H1 (cell line): ENCODE measurements at regions not wholly inside any gene's neighbourhood (a gene's known extent, or its start where the extent isn't known, plus 50 kb on each side); places are given as distances from the start of the nearest gene placed in this dataset.

Experiments used
- CTCF ChIA-PET: fragments of 300-600 bp; sonication (Branson Sonifier 250); formaldehyde crosslinking; loops from one replicate; lab custom pipeline; 2021; ENCODE audit not compliant: partially characterized antibody; lab: Charles Lee
- POLR2A ChIA-PET: fragments of 300-600 bp; sonication (Branson Sonifier 250); formaldehyde crosslinking; loops from one replicate; lab custom pipeline; 2021; ENCODE audit warnings: inconsistent platforms; ENCODE audit not compliant: partially characterized antibody; lab: Charles Lee
- DNase-seq, 2 experiments: peaks; one replicate each; pipeline versions ENCODE4 v3.0.0 to v3.0.0-alpha.2; 2010 to 2022; ENCODE audit warnings: low spot score in 2 of 2, low read depth in 1 of 2, mixed read lengths in 1 of 2
- FAIRE-seq: peaks from 2 replicates; lab custom pipeline; 2011; peaks lifted over from hg19 to GRCh38; lab: Jason Lieb, UNC
- H2AFZ ChIP-seq: 2 replicates; pipeline ENCODE4 v1.8.1; 2012; ENCODE audit warnings: low read length, inconsistent platforms
- H2AK5ac ChIP-seq: 2 replicates; pipeline ENCODE4 v1.6.1; 2013; ENCODE audit warnings: low read depth, low read length
- H2BK120ac ChIP-seq: replicated peaks from 2 replicates; pipeline ENCODE3; 2013; ENCODE audit warnings: low read depth, low read length, inconsistent platforms
- H2BK12ac ChIP-seq: 2 replicates; pipeline ENCODE4 v1.6.1; 2013; ENCODE audit warnings: low read depth, low read length
- H2BK15ac ChIP-seq: 2 replicates; pipeline ENCODE4 v1.6.1; 2013; ENCODE audit warnings: low read length
- H2BK20ac ChIP-seq: 2 replicates; pipeline ENCODE4 v1.6.1; 2013; ENCODE audit warnings: low read length
- H2BK5ac ChIP-seq: 2 replicates; pipeline ENCODE4 v1.6.1; 2013; ENCODE audit warnings: low read depth, low read length
- H3K14ac ChIP-seq: 2 replicates; pipeline ENCODE4 v1.6.1; 2013; ENCODE audit warnings: inconsistent platforms; ENCODE audit not compliant: insufficient read length
- H3K18ac ChIP-seq: 2 replicates; pipeline ENCODE4 v1.6.1; 2013; ENCODE audit warnings: low read length; ENCODE audit errors: extremely low read depth
- H3K23ac ChIP-seq: 2 replicates; pipeline ENCODE4 v1.6.1; 2013; ENCODE audit warnings: inconsistent platforms; ENCODE audit not compliant: insufficient read length
- H3K23me2 ChIP-seq: 2 replicates; pipeline ENCODE4 v1.6.1; 2013; ENCODE audit warnings: low read depth, low read length
- H3K27ac ChIP-seq: 2 replicates; pipeline ENCODE4 v1.6.1; 2011; ENCODE audit warnings: low read depth, low read length, inconsistent platforms
- H3K27me3 ChIP-seq, 4 experiments: replicated peaks in 1 of 4; 1 replicate in 1 of 4; 2 replicates in 3 of 4; pipeline versions ENCODE4 v1.6.1 to v1.8.1; 2011 to 2013; ENCODE audit warnings: low read length in 3 of 4, mild to moderate bottlenecking in 3 of 4, inconsistent platforms in 2 of 4, mixed read lengths in 2 of 4, moderate library complexity in 1 of 4; ENCODE audit not compliant: control insufficient read depth in 3 of 4, insufficient read depth in 3 of 4; ENCODE audit errors: extremely low read depth in 1 of 4
- H3K36me3 ChIP-seq, 4 experiments: 2 replicates each; pipeline versions ENCODE4 v1.6.1 to v1.8.1; 2011 to 2013; ENCODE audit warnings: mild to moderate bottlenecking in 4 of 4, low read length in 3 of 4, moderate library complexity in 2 of 4, control low read depth in 1 of 4, inconsistent platforms in 1 of 4; ENCODE audit not compliant: insufficient read depth in 4 of 4, control insufficient read depth in 2 of 4
- H3K4ac ChIP-seq: replicated peaks from 2 replicates; pipeline ENCODE3; 2013; ENCODE audit warnings: low read length, low read depth, mixed read lengths, inconsistent platforms; ENCODE audit not compliant: insufficient read length
- H3K4me1 ChIP-seq, 4 experiments: replicated peaks in 1 of 4; 1 replicate in 1 of 4; 2 replicates in 3 of 4; pipeline versions ENCODE4 v1.6.1 to v1.8.1; 2011 to 2013; ENCODE audit warnings: low read length in 3 of 4, inconsistent platforms in 2 of 4, mixed read lengths in 1 of 4; ENCODE audit not compliant: insufficient read depth in 4 of 4, control insufficient read depth in 3 of 4
- H3K4me2 ChIP-seq, 2 experiments: 2 replicates each; pipeline versions ENCODE4 v1.6.1 to v1.8.1; 2011 to 2013; ENCODE audit warnings: low read depth in 2 of 2, low read length in 2 of 2, control low read depth in 1 of 2, inconsistent platforms in 1 of 2, mild to moderate bottlenecking in 1 of 2; ENCODE audit not compliant: insufficient read depth in 1 of 2
- H3K4me3 ChIP-seq, 4 experiments: fragments of 200-600, 300-600 bp in 1 of 4; sonication (generic), shearing (Covaris generic), sonication (Bioruptor Twin) in 1 of 4; 2 replicates each; pipeline versions ENCODE4 v1.5.1 to v1.8.1; 2011 to 2016; ENCODE audit warnings: low read length in 4 of 4, low read depth in 3 of 4, control low read depth in 2 of 4, inconsistent platforms in 2 of 4, mild to moderate bottlenecking in 2 of 4, mixed read lengths in 1 of 4, moderate library complexity in 1 of 4; ENCODE audit not compliant: insufficient read depth in 2 of 4; ENCODE audit errors: extremely low read depth in 1 of 4
- H3K56ac ChIP-seq: replicated peaks from 2 replicates; pipeline ENCODE3; 2013; ENCODE audit warnings: low read depth, mild to moderate bottlenecking, mixed read lengths, low read length, inconsistent platforms; ENCODE audit not compliant: insufficient read length
- H3K79me1 ChIP-seq: 2 replicates; pipeline ENCODE4 v1.6.1; 2013; ENCODE audit warnings: low read depth, low read length, control low read depth
- H3K79me2 ChIP-seq, 2 experiments: 2 replicates each; pipeline versions ENCODE4 v1.6.1 to v1.8.1; 2012 to 2013; ENCODE audit warnings: low read length in 2 of 2, mild to moderate bottlenecking in 2 of 2, inconsistent platforms in 1 of 2; ENCODE audit not compliant: insufficient read depth in 2 of 2, control insufficient read depth in 1 of 2
- H3K9ac ChIP-seq, 4 experiments: replicated peaks in 1 of 4; 1 replicate in 1 of 4; 2 replicates in 3 of 4; pipeline versions ENCODE4 v1.6.1 to v1.8.1; 2011 to 2013; ENCODE audit warnings: low read depth in 3 of 4, low read length in 3 of 4, control low read depth in 2 of 4, mild to moderate bottlenecking in 2 of 4, moderate library complexity in 2 of 4, inconsistent platforms in 1 of 4; ENCODE audit errors: extremely low read depth in 1 of 4
- H3K9me3 ChIP-seq, 2 experiments: 2 replicates each; pipeline versions ENCODE4 v1.6.1 to v1.8.1; 2012 to 2013; ENCODE audit warnings: mild to moderate bottlenecking in 2 of 2, moderate library complexity in 2 of 2, control low read depth in 1 of 2, inconsistent platforms in 1 of 2, low read depth in 1 of 2, low read length in 1 of 2, mixed read lengths in 1 of 2; ENCODE audit not compliant: insufficient read depth in 2 of 2
- H4K20me1 ChIP-seq, 2 experiments: replicated peaks in 1 of 2; 2 replicates each; pipeline versions ENCODE3 to v1.8.1; 2011 to 2013; ENCODE audit warnings: inconsistent platforms in 2 of 2, low read length in 2 of 2, mild to moderate bottlenecking in 1 of 2; ENCODE audit not compliant: insufficient read depth in 2 of 2, control insufficient read depth in 1 of 2
- H4K5ac ChIP-seq: 2 replicates; pipeline ENCODE4 v1.6.1; 2013; ENCODE audit warnings: low read length, low read depth, mixed read lengths, inconsistent platforms; ENCODE audit not compliant: insufficient read length
- H4K8ac ChIP-seq: 2 replicates; pipeline ENCODE4 v1.8.0; 2013; ENCODE audit warnings: mild to moderate bottlenecking, moderate library complexity, low read length, inconsistent platforms; ENCODE audit not compliant: insufficient read depth; ENCODE audit errors: extremely low read depth
- H4K91ac ChIP-seq: replicated peaks from 2 replicates; pipeline ENCODE3; 2013; ENCODE audit warnings: low read length, mixed read lengths, inconsistent platforms; ENCODE audit not compliant: insufficient read length
- CBX8 ChIP-seq: fragments of 300-800, 300-1000 bp; sonication (generic); IDR thresholded peaks from 2 replicates; pipeline ENCODE4 v1.7.1; 2016; ENCODE audit warnings: low read depth, low read length, borderline replicate concordance
- CREB1 ChIP-seq: IDR thresholded peaks from 2 replicates; pipeline ENCODE4 v1.6.1; 2012; ENCODE audit warnings: inconsistent platforms
- CTCF ChIP-seq, 3 experiments: IDR thresholded peaks; 1 replicate in 2 of 3; 2 replicates in 1 of 3; pipeline versions ENCODE4 v1.5.1 to v1.6.1; 2011; ENCODE audit warnings: low read length in 3 of 3, mild to moderate bottlenecking in 3 of 3, inconsistent platforms in 2 of 3, low read depth in 1 of 3, moderate library complexity in 1 of 3; ENCODE audit not compliant: insufficient read depth in 1 of 3; ENCODE audit errors: control extremely low read depth in 1 of 3
- PHF8 ChIP-seq: fragments of 200-600 bp; sonication (generic); conservative IDR thresholded peaks from 2 replicates; pipeline ENCODE4 v1.7.1; 2012; ENCODE audit warnings: low read depth, mild to moderate bottlenecking, inconsistent platforms, low read length, moderate library complexity
- SIN3A ChIP-seq, 2 experiments: IDR thresholded peaks in 1 of 2; conservative IDR thresholded peaks in 1 of 2; 2 replicates each; pipeline ENCODE4 v1.6.1; 2011 to 2012; ENCODE audit warnings: low read length in 2 of 2, improper control_type of control experiment in 1 of 2, low read depth in 1 of 2, mild to moderate bottlenecking in 1 of 2
- TAF7 ChIP-seq: optimal IDR thresholded peaks from 2 replicates; pipeline ENCODE3; 2011; ENCODE audit warnings: low read depth, mild to moderate bottlenecking, inconsistent platforms, low read length, moderate library complexity, borderline replicate concordance
- USF2 ChIP-seq: IDR thresholded peaks from 2 replicates; pipeline ENCODE4 v1.6.1; 2011; ENCODE audit warnings: low read length, improper control_type of control experiment
- WGBS, 2 experiments: shearing (Covaris generic) in 1 of 2; methylation state at CpG; one replicate each; pipeline versions ENCODE4 v1.1.6 to v1.1.7; 2013 to 2015; ENCODE audit warnings: low lambda C conversion rate in 2 of 2, mixed read lengths in 2 of 2, inconsistent platforms in 1 of 2, low coverage in 1 of 2, missing lambda C conversion rate in 1 of 2; ENCODE audit not compliant: insufficient replicate concordance in 2 of 2, insufficient coverage in 1 of 2, insufficient read length in 1 of 2; ENCODE audit errors: extremely low coverage in 1 of 2, missing lambda C conversion rate in 1 of 2; 5-methylcytosine and 5-hydroxymethylcytosine counted together

GRCh38 chr1:182207300-182207699 is 145.8 kb upstream of the ZNF648 start:
- Histone ChIP-seq H3K56ac (no peak overlapping the region), H3K79me2 (no peaks in the 10 kb centered on the region), H2AK5ac (no peak overlapping the region), H2BK5ac (no peak overlapping the region), H2BK12ac (no peak overlapping the region), H2BK120ac (no peak overlapping the region), H4K5ac (no peak overlapping the region), H2BK15ac (no peak overlapping the region), H2BK20ac (no peak overlapping the region), H2AFZ (no peak overlapping the region), H3K18ac (no peak overlapping the region), H3K36me3 (no peaks in the 10 kb centered on the region), H4K91ac (no peak overlapping the region), H4K8ac (no peak overlapping the region), H3K23me2 (no peaks in the 10 kb centered on the region), H3K4me1 (no peaks in the 10 kb centered on the region; a peak in 2 of 7 replicates), H3K4me2 (no peak overlapping the region), H3K9ac (no peak overlapping the region), H3K4ac (no peak overlapping the region), H3K27ac (no peak overlapping the region), H3K23ac (no peak overlapping the region), H3K14ac (no peak overlapping the region), H3K27me3 (no peaks in the 10 kb centered on the region), H3K4me3 (no peak overlapping the region), H4K20me1 (no peaks in the 10 kb centered on the region), H3K9me3 (no peaks in the 10 kb centered on the region), H3K79me1 (no peaks in the 10 kb centered on the region)
- ChIA-PET CTCF (interaction anchor here (0.8 to 3.3 kb wide), 2 partner anchors 10 to 22 kb away, joined by 3 to 14 read pairs; no protein-coding TSS in a partner anchor), POLR2A (interaction anchor here (1.1 kb wide), 1 partner anchor 43 kb away, joined by 3 read pairs; no protein-coding TSS in a partner anchor)
- TF ChIP-seq CREB1: no peak
- TF ChIP-seq PHF8: no peak
- TF ChIP-seq SIN3A (conservative IDR thresholded peaks at IDR 0.05 in 1 of 2, IDR thresholded peaks at IDR 0.05 in 1 of 2; ENCODE audit: low read depth in 1 of 2, low read length in 2 of 2): no peak
- no peak for TF ChIP-seq CTCF (IDR thresholded peaks at IDR 0.05; ENCODE audit: control extremely low read depth in 1 of 3, insufficient read depth in 1 of 3, low read depth in 1 of 3, low read length in 3 of 3)
- no peak for TF ChIP-seq CBX8
- no peak for TF ChIP-seq USF2
- no peak for TF ChIP-seq TAF7
- DNase-seq (no peak), FAIRE-seq (no peak)
- whole genome bisulfite sequencing, 2 experiments: 52% methylated on average over 2 of the region's 4 CpGs; no CpG with 5 or more reads in 1 of the 2 experiments
